DND-41 (cell line): ENCODE measurements at regions not wholly inside any gene's neighbourhood (a gene's known extent, or its start where the extent isn't known, plus 50 kb on each side); places are given as distances from the start of the nearest gene placed in this dataset.

Experiments
- EZH2 ChIP-seq: IDR thresholded peaks from 3 replicates; pipeline ENCODE4 v1.6.1; 2012; ENCODE audit warnings: borderline replicate concordance, low read depth, mild to moderate bottlenecking, moderate library complexity, low read length, inconsistent platforms; ENCODE audit not compliant: severe bottlenecking
- TF ChIP-seq, protein P1 (sequence below): IDR thresholded peaks from 2 replicates; pipeline ENCODE4 v1.5.1; 2012; ENCODE audit warnings: borderline replicate concordance, low read length, moderate library complexity, mild to moderate bottlenecking; ENCODE audit not compliant: poor library complexity, severe bottlenecking; ENCODE audit errors: extremely low read depth

DNA sequence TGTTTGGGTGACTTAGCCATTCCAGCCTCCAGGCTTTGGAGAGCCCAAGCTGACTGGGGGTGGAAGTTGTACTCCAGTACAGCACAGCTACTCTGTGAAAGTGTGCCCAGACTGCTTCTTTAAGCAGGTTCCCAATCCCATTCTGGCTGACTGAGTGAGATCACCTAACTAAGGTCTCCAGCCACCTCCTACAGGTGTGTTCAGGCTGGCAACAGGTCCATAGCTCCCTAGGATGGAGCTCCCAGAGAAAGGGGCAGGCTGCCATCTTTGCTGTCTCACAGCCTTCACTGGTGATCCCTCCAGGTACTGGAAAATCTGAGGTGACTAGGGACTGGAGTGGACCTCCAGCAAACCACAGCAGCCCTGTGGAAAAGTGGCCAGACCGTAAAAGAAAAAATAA is 445.3 kb upstream of the KCNMB2 start:
- TF ChIP-seq, protein P1, sequence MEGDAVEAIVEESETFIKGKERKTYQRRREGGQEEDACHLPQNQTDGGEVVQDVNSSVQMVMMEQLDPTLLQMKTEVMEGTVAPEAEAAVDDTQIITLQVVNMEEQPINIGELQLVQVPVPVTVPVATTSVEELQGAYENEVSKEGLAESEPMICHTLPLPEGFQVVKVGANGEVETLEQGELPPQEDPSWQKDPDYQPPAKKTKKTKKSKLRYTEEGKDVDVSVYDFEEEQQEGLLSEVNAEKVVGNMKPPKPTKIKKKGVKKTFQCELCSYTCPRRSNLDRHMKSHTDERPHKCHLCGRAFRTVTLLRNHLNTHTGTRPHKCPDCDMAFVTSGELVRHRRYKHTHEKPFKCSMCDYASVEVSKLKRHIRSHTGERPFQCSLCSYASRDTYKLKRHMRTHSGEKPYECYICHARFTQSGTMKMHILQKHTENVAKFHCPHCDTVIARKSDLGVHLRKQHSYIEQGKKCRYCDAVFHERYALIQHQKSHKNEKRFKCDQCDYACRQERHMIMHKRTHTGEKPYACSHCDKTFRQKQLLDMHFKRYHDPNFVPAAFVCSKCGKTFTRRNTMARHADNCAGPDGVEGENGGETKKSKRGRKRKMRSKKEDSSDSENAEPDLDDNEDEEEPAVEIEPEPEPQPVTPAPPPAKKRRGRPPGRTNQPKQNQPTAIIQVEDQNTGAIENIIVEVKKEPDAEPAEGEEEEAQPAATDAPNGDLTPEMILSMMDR = no peak
- TF ChIP-seq EZH2 = no peak
